ENCODE measurements at regions not wholly inside any gene's neighbourhood (a gene's known extent, or its start where the extent isn't known, plus 50 kb on each side); places are given as distances from the start of the nearest gene placed in this dataset.
"Not testable (repeated sequence)": the region's sequence is repeated elsewhere in the genome, so short reads cannot be mapped to it uniquely, and the experiment has no call there.

DNA sequence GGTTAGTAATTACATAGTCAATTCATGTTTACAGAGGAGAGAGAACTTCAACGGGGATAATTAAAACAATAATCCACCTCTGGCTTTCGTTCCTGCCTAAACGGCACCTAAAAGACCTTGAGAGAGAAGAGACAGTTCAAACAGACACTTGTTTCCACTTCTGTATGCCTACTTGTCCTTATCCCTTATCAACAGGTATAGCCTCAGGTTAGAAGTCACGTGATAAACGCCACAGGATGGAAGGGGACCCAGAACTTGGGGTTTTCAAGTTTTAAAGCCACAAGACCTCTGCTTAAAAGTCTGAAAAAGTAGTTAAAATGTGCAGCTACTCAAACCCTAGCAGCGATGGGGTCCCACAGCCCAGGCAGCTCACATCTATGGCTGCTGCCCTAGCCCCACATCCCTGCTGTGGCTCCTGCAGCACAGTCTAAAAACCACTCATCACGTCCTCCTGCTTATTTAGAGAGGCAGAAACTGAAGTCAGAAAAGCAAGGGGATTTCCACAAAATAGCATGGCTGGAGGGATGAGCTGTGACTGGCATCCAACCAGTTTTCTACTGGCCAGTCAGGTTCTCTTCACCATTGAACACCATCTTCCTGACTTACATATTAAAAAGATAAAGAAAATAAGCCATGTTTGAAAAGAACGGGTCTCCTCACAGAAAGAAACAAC is 51.2 kb upstream of the SEC16B start:
- no peak for DNase-seq

DNA sequence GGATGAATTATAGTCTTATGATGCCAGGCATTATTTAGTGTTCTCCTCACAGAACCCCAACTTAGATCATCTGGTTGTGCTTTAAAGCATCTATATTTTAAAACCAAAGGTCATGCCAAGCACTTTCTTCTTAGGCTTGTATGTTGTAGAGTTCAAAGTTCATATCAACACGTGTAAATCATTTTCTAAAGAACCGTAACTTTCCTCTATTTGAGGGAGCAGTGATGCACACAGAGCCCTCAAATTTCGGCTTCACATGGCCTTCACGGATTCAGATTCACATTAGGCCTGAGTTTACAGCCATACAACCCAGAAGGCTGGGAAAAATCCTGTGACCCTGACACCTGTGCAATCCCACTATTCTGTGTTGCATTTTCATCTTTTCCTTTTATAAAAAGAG is 52.1 kb upstream of the SEC16B start:
- DNase-seq, result no peak

DNA sequence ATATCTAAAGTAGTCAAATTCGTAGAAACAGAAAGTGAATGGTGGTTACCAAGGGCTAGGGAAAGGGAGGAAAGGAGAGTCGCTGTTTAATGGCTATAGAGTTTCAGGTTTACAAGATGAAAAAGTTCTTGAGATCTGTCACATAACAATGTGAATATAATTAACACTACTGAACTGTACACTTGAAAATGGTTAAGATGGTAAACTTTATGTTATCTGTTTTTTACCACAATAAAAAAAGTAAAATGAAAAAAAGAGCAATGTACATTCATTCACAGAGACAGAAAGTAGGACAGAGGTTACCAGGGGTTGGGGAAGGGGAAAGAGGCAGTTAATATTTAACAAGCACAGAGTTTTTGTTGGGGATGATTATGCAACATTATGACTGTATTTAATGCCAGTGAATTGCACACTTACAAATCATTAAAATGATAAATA is 53.3 kb upstream of the SEC16B start:
- DNase-seq, result no peak

DNA sequence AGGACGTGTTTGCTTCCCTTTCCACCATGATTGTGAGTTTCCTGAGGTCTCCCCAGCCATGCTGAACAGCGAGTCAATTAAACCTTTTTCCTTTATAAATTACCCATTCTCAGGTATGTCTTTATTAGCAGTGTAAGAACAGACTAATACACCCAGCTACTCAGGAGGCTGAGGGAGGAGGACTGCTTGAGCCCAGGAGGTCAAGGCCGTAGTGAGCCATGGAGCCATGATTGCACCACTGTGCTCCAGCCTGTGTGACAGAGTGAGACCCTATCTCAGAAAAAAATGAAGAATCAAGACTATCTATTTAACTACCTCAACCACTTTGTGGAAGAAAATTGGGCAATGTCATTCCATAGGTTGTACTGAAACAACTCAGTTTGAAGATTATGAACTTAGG is 54.6 kb upstream of the SEC16B start:
- DNase-seq, result no peak

DNA sequence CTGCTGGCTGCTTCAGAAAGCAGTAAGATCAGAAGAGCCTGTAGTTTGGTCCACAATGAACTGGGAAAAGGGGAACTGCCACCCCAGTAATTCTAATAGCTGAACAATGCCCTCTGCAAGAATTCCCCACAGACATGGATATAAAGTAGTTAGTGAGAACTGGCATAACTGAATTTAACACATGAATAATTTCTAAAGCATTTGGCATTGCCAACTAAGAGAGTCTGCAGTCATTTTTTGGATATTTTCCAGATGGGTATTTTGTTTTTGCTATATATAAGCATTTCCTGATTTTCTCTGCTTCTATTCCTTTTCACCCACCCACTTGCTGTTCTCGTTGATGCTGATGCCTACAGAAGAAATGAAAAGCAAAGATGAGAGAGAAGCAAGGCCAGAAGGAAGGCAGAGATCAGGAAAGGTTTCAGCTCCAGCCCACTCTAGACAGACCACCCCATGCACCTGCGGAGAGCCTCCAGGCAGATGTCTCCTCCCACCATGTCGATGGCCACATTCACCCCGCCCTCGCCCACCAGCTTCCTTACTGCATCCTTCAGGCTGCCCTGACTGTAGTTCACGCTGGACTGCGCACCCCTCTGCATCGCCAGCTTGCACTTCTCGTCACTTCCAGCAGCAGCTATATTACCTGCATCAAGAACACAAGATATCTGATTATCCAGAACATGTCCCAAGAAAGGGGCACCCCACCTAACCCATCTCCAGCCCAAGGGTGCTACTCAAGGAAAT is 55.9 kb upstream of the SEC16B start:
- DNase-seq, result no peak

DNA sequence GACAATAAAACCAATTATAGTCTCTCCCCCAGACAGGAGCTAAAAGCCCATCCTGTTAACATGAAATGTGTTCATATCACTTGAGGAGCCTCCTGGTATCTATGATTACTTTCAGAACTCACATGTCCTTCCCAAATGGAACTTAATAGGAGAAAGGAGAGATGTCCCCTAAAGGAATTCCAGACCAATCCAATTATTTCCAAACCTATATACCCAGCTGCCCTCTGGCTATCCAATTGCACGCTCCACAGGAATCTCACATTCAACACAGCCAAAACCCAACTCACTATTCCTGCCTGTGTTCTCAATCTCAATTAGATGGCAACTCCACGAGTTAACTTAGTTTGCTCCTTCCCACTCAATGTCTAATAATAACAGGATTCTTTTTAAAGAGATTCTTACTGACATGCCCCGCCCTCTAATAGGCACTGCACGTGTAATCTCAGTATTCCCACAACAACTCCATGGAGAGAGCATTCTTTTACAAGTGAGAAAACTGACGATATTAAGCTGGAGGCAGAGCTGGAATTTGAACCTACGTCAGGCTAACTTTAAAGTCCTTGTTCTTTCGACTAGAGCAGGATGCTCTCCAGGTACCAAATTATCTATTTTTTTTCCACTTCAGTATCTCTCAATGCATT is 59.1 kb upstream of the SEC16B start:
- no peak for DNase-seq

DNA sequence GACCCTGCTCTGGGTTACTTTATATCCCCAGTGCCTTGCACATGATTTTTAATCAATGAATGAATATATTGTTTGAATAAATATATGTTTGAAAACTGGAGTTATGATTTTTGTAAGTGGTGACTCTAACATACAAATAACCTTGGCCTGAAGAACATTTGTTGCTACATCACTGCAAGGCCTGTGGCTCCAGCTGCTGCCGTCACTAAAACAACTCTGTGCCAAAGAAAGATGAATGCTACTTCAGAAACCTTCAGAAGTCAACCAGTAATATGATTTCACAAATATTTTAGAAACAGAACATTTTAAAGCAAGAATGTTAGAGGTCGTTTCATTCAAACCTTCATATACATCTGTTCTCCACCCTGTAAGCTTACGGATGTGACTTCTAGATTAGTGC is 60.6 kb upstream of the SEC16B start:
- DNase-seq, result no peak

DNA sequence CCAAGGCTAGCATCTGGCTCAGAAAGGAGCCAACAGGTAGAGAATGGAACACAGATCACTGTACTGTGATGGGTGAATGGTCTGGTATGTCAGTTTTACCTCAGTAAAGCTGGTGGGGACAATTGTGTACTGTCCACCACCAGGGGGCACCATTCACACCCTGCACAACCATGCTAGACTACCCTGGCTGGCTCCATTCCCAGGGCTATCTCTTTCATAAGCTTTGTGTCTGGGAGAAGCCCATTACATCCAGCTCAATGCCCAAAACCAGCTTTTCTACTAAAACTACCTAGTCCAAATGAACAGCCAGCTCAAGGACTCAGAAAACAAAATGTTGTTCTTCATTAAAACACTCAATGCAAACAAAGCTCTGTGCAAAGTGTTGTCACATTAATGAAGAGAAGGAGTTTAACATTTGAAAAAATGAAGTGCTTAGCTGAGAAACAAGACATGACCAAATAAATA is 62.0 kb upstream of the RASAL2 start:
- peak; percentile 76 to 90 (median 85) for DNase-seq

DNA sequence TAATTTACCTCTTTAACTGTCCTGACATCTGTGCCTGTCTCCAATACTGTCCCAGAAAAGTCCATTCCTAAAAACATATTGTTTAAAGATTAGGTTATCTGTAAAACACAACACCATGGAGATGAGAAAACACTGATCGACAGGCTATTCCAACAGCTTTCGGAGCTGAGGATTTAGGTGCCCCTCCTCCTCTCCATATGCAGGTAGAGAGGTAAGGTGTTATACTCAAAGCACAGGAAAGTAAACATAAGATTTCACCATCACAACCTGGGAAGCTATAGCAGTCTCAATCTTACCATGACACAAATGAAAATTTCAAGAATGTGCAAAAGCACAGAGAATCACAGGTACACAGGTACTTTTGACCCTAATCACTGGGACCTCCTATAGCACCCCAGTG is 60.9 kb upstream of the RASAL2 start:
- DNase-seq, result no peak

DNA sequence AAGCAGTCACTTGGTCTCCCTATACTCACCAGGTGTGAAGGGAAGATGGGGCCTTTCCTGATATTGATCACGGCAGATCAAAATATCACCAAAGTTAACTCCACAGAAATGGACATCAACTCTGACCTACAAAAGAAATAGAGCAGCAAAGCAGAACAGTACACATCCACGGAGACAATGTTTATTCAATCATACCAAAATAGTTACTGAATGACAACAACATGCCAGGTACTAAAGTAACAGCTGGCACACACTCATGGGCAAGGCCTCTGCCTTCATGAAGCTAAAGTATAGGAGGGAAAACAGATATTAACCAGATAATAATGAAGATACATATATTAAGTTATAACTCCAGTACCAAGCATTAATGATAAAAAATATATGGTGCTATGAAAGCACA is 59.2 kb upstream of the RASAL2 start:
- DNase-seq, result no peak

DNA sequence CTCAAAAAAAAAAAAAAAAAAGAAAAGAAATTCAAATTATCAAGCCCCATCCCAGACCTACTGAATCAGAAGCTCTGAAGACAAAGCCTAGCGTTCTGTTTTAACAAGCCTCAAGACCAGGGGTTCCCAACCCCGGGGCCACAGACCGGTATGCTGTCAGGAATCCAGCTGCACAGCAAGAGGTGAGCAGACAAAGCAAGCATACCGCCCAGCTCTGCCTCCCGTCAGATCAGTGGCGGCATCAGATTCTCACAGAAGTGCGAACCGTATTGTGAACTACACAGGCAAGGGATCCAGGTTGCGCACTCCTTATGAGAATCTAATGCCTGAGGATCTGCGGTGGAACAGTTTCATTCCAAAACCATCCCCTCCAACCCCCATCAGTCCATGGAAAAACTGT is 57.8 kb upstream of the RASAL2 start:
- no peak for DNase-seq

DNA sequence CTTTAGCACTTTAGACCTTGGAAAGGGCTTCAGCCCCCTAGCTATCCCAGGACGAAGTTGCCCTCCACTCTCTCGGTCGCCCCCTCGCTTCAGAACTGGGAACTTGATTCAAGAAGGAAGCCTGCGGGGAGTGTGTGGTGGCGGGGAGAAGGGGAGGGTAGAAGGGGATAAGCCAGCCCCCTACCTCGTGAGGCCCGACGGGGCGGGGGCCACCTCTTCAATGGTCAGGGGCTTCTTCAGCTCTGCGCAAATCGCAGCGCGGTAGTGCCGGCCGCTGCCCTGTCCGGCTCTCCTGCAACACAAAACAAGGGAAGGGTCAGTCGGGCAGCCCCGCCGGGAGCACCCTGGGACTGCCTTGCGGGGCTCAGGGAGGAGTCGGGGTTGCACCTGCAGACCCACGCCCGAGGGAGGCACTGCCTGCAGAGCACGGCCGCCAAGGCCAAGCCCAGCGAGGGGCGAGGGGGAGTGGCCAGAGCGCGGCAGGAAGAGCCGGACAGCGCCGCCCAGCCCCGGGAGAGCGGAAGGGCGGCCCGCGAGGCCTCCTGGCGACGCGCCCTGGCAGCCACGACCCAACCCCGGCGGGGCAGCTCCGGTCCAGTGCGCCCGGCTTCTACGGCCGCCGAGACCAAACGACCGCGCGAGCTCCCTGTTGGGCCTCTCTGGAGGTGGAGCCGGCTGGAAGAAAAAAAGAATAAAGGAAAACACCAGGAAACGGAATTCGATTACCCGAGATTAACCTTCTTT is 56.2 kb upstream of the RASAL2 start:
- peak; percentile 87 to 95 (median 92) for DNase-seq

DNA sequence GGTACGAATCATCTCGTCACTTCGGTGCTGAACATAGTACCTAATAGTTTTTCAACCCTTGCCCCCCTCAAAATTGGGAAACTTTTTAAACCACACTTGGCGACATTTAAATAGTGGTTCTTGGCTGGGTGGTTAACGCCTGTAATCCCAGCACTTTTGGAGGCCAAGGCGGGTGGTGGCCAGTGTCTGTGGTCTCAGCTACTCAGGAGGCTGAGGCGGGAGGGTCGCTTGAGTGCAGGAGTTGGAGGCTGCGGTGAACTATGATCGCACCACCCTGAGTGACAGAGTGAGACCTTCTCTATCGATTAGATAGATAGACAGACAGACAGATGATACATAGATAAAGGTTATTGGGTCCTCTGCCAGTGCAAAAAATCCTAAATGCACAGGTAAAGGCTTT is 55.5 kb upstream of the RASAL2 start:
- no peak for DNase-seq

DNA sequence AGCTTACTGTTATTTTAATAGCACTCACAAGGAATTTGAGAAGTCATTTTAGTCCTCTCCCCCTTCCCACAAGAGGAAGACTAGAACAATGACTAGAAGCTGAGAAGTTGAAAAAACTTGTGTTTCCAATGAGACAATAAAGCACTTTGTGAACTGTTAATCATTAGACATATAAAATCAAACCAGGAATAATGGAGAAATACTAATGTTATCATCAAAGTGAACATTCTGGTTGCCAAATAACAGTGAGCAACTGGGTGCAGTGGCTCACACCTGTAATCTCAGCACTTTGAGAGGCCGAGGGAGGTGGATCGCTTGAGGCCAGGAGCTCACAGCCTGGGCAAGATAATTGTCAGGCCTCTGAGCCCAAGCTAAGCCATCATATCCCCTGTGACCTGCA is 54.0 kb upstream of the RASAL2 start:
- no peak for DNase-seq

DNA sequence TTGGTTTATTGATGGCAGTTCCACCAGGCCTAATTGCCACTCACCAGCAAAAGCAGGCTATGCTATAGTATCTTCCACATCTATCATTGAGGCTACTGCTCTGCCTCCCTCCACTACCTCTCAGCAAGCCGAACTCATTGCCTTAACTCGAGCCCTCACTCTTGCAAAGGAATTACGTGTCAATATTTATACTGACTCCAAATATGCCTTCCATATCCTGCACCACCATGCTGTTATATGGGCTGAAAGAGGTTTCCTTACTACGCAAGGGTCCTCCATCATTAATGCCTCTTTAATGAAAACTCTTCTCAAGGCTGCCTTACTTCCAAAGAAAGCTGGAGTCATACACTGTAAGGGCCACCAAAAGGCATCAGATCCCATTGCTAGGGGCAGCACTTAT is 50.0 kb upstream of the RASAL2 start:
- not testable (repeated sequence) for DNase-seq
